ENCODE measurements at regions not wholly inside any gene's neighbourhood (a gene's known extent, or its start where the extent isn't known, plus 50 kb on each side); places are given as distances from the start of the nearest gene placed in this dataset.

DNA sequence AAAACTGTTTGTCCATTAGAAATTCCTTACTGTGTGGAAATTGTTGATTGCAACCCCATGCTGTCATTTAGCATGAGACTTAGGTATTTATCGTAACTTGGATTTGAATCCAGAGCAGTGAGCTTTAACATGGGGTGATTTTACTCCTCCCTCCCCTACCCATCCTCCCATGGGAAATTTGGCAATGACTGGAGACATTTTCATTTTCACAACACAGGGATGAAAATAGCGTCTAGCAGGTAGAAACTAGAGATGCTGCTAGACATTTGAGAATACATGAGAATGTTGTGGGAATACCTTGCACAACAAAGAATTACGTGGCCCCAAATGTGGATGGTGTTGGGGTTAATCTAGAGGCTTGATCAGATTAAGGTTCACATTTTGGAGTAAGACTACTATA lies 191.3 kb upstream of the MPDZ start:
- H3K36me3 ChIP-seq = no peaks in the 10 kb centered on the region
- intact Hi-C loops (cut with DNase I; ENCODE audit: low total_unique reads) = no loop called here

DNA sequence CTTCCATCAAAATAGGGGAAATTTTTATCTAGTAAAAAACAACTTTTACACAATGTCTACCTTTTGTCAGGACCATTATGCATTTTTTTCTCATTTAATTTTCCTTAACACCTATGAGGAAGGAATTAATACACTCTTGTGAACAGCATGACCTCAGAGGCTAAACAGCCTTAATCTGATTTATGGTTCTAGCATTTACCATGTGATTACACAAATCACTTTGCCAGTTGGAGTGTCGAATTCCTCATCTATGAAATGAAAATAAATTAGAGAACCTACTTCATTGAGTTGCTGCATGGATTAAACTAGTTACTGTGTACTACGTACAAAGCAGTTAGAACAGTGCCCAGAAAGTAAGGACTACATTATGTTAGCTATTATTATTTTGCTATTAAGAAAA lies 187.7 kb upstream of the MPDZ start:
- intact Hi-C loops (cut with DNase I; ENCODE audit: low total_unique reads) = no loop called here
- no peaks in the 10 kb centered on the region for H3K4me1 ChIP-seq
- no peaks in the 10 kb centered on the region for H3K27me3 ChIP-seq
- H3K36me3 ChIP-seq = no peaks in the 10 kb centered on the region
- DNase-seq (ENCODE audit: low spot score in 2 of 2) = no peak
- TF ChIP-seq, protein P1, sequence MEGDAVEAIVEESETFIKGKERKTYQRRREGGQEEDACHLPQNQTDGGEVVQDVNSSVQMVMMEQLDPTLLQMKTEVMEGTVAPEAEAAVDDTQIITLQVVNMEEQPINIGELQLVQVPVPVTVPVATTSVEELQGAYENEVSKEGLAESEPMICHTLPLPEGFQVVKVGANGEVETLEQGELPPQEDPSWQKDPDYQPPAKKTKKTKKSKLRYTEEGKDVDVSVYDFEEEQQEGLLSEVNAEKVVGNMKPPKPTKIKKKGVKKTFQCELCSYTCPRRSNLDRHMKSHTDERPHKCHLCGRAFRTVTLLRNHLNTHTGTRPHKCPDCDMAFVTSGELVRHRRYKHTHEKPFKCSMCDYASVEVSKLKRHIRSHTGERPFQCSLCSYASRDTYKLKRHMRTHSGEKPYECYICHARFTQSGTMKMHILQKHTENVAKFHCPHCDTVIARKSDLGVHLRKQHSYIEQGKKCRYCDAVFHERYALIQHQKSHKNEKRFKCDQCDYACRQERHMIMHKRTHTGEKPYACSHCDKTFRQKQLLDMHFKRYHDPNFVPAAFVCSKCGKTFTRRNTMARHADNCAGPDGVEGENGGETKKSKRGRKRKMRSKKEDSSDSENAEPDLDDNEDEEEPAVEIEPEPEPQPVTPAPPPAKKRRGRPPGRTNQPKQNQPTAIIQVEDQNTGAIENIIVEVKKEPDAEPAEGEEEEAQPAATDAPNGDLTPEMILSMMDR (IDR thresholded peaks at IDR 0.05) = no peak
- no peak for TF ChIP-seq POLR2AphosphoS5 (IDR thresholded peaks at IDR 0.05)
- no peak for TF ChIP-seq POLR2A (IDR thresholded peaks at IDR 0.05)
- H3K9me3 ChIP-seq = peaks cover 0 to 1% of the 10 kb centered on the region in 2 donors
- no peak overlapping the region for H3K4me3 ChIP-seq
- H3K27ac ChIP-seq = no peak overlapping the region

More for the DNA sequence above, 191.3 kb upstream of the MPDZ start:
- H3K4me3 ChIP-seq = no peak overlapping the region
- no peaks in the 10 kb centered on the region for H3K27me3 ChIP-seq
- peaks cover 6 to 20% of the 10 kb centered on the region in 2 donors for H3K9me3 ChIP-seq
- no peaks in the 10 kb centered on the region for H3K4me1 ChIP-seq
- no peak for DNase-seq (ENCODE audit: low spot score in 2 of 2)
- no peak overlapping the region for H3K27ac ChIP-seq
- TF ChIP-seq, protein P1 (IDR thresholded peaks at IDR 0.05) = no peak
- TF ChIP-seq POLR2AphosphoS5 (IDR thresholded peaks at IDR 0.05) = no peak
- TF ChIP-seq POLR2A (IDR thresholded peaks at IDR 0.05) = no peak

DNA sequence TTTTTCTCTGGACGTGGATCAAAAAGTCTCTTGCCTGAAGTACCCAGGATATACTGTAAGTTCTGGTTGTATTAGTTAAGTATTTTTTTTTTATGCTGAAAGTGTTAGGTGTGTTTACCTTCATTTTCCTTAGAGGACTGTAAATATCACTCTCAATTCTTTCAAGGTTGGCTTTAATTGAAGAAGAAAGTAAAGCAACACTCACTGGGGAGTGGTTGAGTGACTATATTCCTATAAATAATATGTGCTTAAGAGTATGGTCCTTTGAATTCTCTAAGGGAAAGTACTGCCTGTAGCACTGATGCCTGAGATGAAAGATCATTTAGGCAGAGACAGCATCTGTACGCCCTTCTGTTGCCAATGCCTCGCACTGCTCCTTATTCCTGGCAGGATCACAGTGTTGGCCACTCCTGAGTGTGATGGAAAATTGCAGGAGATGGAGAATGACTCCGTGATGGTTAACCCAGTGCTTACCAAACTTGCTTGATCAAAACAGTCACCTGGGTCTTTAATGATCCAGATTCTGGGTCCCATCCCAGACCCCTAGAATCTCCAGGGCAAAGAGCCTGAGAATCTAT lies 182.0 kb upstream of the MPDZ start:
- H3K4me1 ChIP-seq = no peaks in the 10 kb centered on the region
- no peak overlapping the region for H3K27ac ChIP-seq
- DNase-seq (ENCODE audit: low spot score in 2 of 2) = no peak
- intact Hi-C loops (cut with DNase I; ENCODE audit: low total_unique reads) = no loop called here
- H3K4me3 ChIP-seq = no peak overlapping the region
- H3K36me3 ChIP-seq = no peaks in the 10 kb centered on the region
- no peaks in the 10 kb centered on the region for H3K9me3 ChIP-seq
- TF ChIP-seq POLR2AphosphoS5 (IDR thresholded peaks at IDR 0.05) (no peak), POLR2A (IDR thresholded peaks at IDR 0.05) (no peak)
- TF ChIP-seq, protein P1 (IDR thresholded peaks at IDR 0.05) = no peak
- no peaks in the 10 kb centered on the region for H3K27me3 ChIP-seq

DNA sequence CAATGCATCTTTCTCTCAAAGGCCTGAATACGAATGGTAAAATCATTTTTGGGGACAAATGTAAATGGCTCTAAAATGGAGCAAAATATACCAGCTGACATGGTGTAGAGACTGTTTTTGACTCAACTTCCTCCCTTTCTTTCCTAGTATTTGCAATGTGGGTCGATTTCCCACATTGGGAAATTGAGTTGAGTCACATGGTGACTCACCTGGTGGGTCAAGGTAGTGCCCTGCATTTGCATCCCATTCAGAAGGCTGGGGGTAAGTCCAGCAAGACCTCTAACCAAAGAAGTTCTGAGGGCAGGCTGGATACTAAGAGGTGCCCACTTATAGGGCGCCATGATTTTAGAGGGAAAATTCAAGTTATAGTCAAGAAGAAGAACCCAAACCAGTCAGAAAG lies 179.6 kb upstream of the MPDZ start:
- Histone ChIP-seq H3K27ac (no peak overlapping the region), H3K36me3 (no peaks in the 10 kb centered on the region), H3K9me3 (no peaks in the 10 kb centered on the region), H3K27me3 (no peaks in the 10 kb centered on the region), H3K4me1 (no peaks in the 10 kb centered on the region), H3K4me3 (no peak overlapping the region)
- no peak for TF ChIP-seq POLR2A (IDR thresholded peaks at IDR 0.05)
- TF ChIP-seq, protein P1 (IDR thresholded peaks at IDR 0.05) = no peak
- no peak for TF ChIP-seq POLR2AphosphoS5 (IDR thresholded peaks at IDR 0.05)
- DNase-seq (ENCODE audit: low spot score in 2 of 2) = no peak
- intact Hi-C loops (cut with DNase I; ENCODE audit: low total_unique reads) = no loop called here

DNA sequence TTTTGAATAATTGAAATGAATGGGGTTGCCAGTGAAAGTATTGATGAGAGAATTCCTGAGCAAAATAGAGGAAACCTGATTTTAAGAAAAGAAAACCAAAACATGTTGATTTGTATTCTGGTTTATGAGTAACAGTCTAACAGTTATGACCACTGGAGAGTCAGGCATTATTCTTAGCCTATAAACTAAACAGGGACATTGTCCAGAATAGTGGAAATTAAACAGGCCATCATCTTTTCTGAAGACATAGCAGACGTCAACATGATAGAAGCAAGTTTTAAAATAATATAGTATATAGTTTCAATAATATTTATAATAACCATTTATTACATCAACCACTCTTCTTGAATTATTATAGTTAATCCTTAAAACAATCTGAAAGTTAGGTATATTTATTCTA lies 178.3 kb upstream of the MPDZ start:
- H3K27me3 ChIP-seq = no peaks in the 10 kb centered on the region
- no peaks in the 10 kb centered on the region for H3K4me1 ChIP-seq
- H3K4me3 ChIP-seq = no peak overlapping the region
- no peak overlapping the region for H3K27ac ChIP-seq
- intact Hi-C loops (cut with DNase I; ENCODE audit: low total_unique reads) = no loop called here
- no peaks in the 10 kb centered on the region for H3K36me3 ChIP-seq
- H3K9me3 ChIP-seq = no peaks in the 10 kb centered on the region
- DNase-seq (ENCODE audit: low spot score in 2 of 2) = no peak
- TF ChIP-seq POLR2AphosphoS5 (IDR thresholded peaks at IDR 0.05) (no peak), POLR2A (IDR thresholded peaks at IDR 0.05) (no peak)
- TF ChIP-seq, protein P1 (IDR thresholded peaks at IDR 0.05) = no peak
